Right hindlimb (tissue), 1 donor: ENCODE measurements at regions not wholly inside any gene's neighbourhood (a gene's known extent, or its start where the extent isn't known, plus 50 kb on each side); places are given as distances from the start of the nearest gene placed in this dataset.
"Not testable (repeated sequence)": the region's sequence is repeated elsewhere in the genome, so short reads cannot be mapped to it uniquely, and the experiment has no call there.

Experiments
- DNase-seq: peaks from one replicate; pipeline ENCODE4 v3.0.0-alpha.2; 2018

- no peak for DNase-seq
Measured at GRCh38 chr3:168738527-168739325, 643.0 kb upstream of the GOLIM4 start.

- no peak for DNase-seq
Measured at GRCh38 chr3:168736202-168736601, 640.5 kb upstream of the GOLIM4 start.

- DNase-seq = no peak
Measured at GRCh38 chr3:168730073-168730472, 634.3 kb upstream of the GOLIM4 start.

- no peak for DNase-seq
Measured at GRCh38 chr3:168722091-168722490, 626.4 kb upstream of the GOLIM4 start.

- no peak for DNase-seq
Measured at GRCh38 chr3:168714609-168715240, 619.0 kb upstream of the GOLIM4 start.

GRCh38 chr3:168709073-168709472 is 613.3 kb upstream of the GOLIM4 start:
- DNase-seq = no peak

GRCh38 chr3:168707900-168708299 is 612.2 kb upstream of the GOLIM4 start:
- DNase-seq = no peak

- no peak for DNase-seq
Measured at GRCh38 chr3:168705412-168705811, 609.7 kb upstream of the GOLIM4 start.

GRCh38 chr3:168696051-168696450 is 600.3 kb upstream of the GOLIM4 start:
- DNase-seq = no peak

GRCh38 chr3:168693870-168694269 is 598.1 kb upstream of the GOLIM4 start:
- no peak for DNase-seq

- DNase-seq = no peak
Measured at GRCh38 chr3:168688267-168688666, 592.5 kb upstream of the GOLIM4 start.

- no peak for DNase-seq
Measured at GRCh38 chr3:168684519-168684918, 588.8 kb upstream of the GOLIM4 start.

GRCh38 chr3:168678730-168679129 is 583.0 kb upstream of the GOLIM4 start:
- DNase-seq = no peak

GRCh38 chr3:168671091-168671490 is 575.4 kb upstream of the GOLIM4 start:
- no peak for DNase-seq

- not testable (repeated sequence) for DNase-seq
Measured at GRCh38 chr3:168660879-168661657, 565.3 kb upstream of the GOLIM4 start.

GRCh38 chr3:168659015-168659414 is 563.3 kb upstream of the GOLIM4 start:
- no peak for DNase-seq

- DNase-seq = no peak
Measured at GRCh38 chr3:168655611-168656010, 559.9 kb upstream of the GOLIM4 start.

GRCh38 chr3:168654700-168655099 is 559.0 kb upstream of the GOLIM4 start:
- DNase-seq = no peak

- DNase-seq = no peak
Measured at GRCh38 chr3:168653255-168653654, 557.5 kb upstream of the GOLIM4 start.

- DNase-seq = no peak
Measured at GRCh38 chr3:168648321-168648720, 552.6 kb upstream of the GOLIM4 start.

- DNase-seq = no peak
Measured at GRCh38 chr3:168647582-168647981, 551.9 kb upstream of the GOLIM4 start.

GRCh38 chr3:168645180-168645579 is 549.5 kb upstream of the GOLIM4 start:
- no peak for DNase-seq

GRCh38 chr3:168628549-168628948 is 532.8 kb upstream of the GOLIM4 start:
- no peak for DNase-seq

GRCh38 chr3:168625477-168625876 is 529.8 kb upstream of the GOLIM4 start:
- DNase-seq = no peak
